RCC 7860 (cell line): ENCODE measurements at regions not wholly inside any gene's neighbourhood (a gene's known extent, or its start where the extent isn't known, plus 50 kb on each side); places are given as distances from the start of the nearest gene placed in this dataset.
"Not testable (repeated sequence)": the region's sequence is repeated elsewhere in the genome, so short reads cannot be mapped to it uniquely, and the experiment has no call there.

Experiments
- DNase-seq: peaks from one replicate; pipeline ENCODE4 v3.0.0-alpha.2; 2015; ENCODE audit warnings: low spot score
- FAIRE-seq: peaks from 2 replicates; lab custom pipeline; 2012; peaks lifted over from hg19 to GRCh38; lab: Jason Lieb, UNC

- no peak for FAIRE-seq
These were observed 57.0 kb downstream of the PCDH20 start for GRCh38 chr13:61358599-61358998.

GRCh38 chr13:61350341-61350740, 65.3 kb downstream of the PCDH20 start:
- no peak for FAIRE-seq

More at GRCh38 chr13:61358599-61358998, 57.0 kb downstream of the PCDH20 start:
- no peak for DNase-seq

GRCh38 chr13:61339054-61339621, 76.5 kb downstream of the PCDH20 start:
- FAIRE-seq = no peak
- DNase-seq = no peak

More at GRCh38 chr13:61350341-61350740, 65.3 kb downstream of the PCDH20 start:
- peak; percentile 25 for DNase-seq

GRCh38 chr13:61316647-61317046, 99.0 kb downstream of the PCDH20 start:
- no peak for FAIRE-seq
- DNase-seq = no peak

GRCh38 chr13:61294467-61295191, 121.0 kb downstream of the PCDH20 start:
- DNase-seq = peak; percentile 50
- peak; percentile 93 for FAIRE-seq

GRCh38 chr13:61286148-61286745, 129.4 kb downstream of the PCDH20 start:
- FAIRE-seq = no peak
- DNase-seq = peak; percentile 7

GRCh38 chr13:61277586-61278276, 137.9 kb downstream of the PCDH20 start:
- DNase-seq = peak; percentile 11
- FAIRE-seq = peak; percentile 67

- DNase-seq (no peak), FAIRE-seq (no peak)
These were observed 138.6 kb downstream of the PCDH20 start for GRCh38 chr13:61277088-61277487.

GRCh38 chr13:61276401-61276800, 139.2 kb downstream of the PCDH20 start:
- FAIRE-seq (peak; percentile 86), DNase-seq (peak; percentile 50)

- FAIRE-seq (peak; percentile 65), DNase-seq (peak; percentile 28)
These were observed 139.9 kb downstream of the PCDH20 start for GRCh38 chr13:61275736-61276135.

GRCh38 chr13:61275251-61275650, 140.4 kb downstream of the PCDH20 start:
- DNase-seq = no peak
- no peak for FAIRE-seq

GRCh38 chr13:61266896-61267295, 148.8 kb downstream of the PCDH20 start:
- not testable (repeated sequence) for DNase-seq, FAIRE-seq

- DNase-seq (no peak), FAIRE-seq (no peak)
These were observed 153.7 kb downstream of the PCDH20 start for GRCh38 chr13:61261746-61262472.

GRCh38 chr13:61258185-61258584, 157.5 kb downstream of the PCDH20 start:
- no peak for DNase-seq
- no peak for FAIRE-seq

- no peak for FAIRE-seq
- no peak for DNase-seq
These were observed 160.4 kb downstream of the PCDH20 start for GRCh38 chr13:61255040-61255796.

GRCh38 chr13:61253105-61253877, 162.4 kb downstream of the PCDH20 start:
- DNase-seq (no peak), FAIRE-seq (no peak)

GRCh38 chr13:61252213-61252612, 163.4 kb downstream of the PCDH20 start:
- DNase-seq (no peak), FAIRE-seq (no peak)

- DNase-seq (no peak), FAIRE-seq (no peak)
These were observed 168.3 kb downstream of the PCDH20 start for GRCh38 chr13:61247149-61247936.
